GM19023 (cell line): ENCODE measurements at regions not wholly inside any gene's neighbourhood (a gene's known extent, or its start where the extent isn't known, plus 50 kb on each side); places are given as distances from the start of the nearest gene placed in this dataset.
A peak's percentile ranks its signal among the peaks of the same experiment; 100 is the strongest.

Experiments used
- ATAC-seq: cut with Tn5 transposase; IDR thresholded peaks from one replicate; pipeline ENCODE4 v1.9.1; 2021; ENCODE audit warnings: mild to moderate bottlenecking, moderate library complexity; ENCODE audit not compliant: unreplicated experiment

GRCh38 chr14:49396801-49397200 is 189.4 kb downstream of the RPS29 start:
- no peak for ATAC-seq

GRCh38 chr14:49381778-49382177 is 204.4 kb downstream of the RPS29 start:
- no peak for ATAC-seq

- peak; percentile 55 for ATAC-seq
These were observed 218.5 kb downstream of the RPS29 start for GRCh38 chr14:49367696-49368095.

- no peak for ATAC-seq
These were observed 219.8 kb downstream of the RPS29 start for GRCh38 chr14:49366416-49366815.

GRCh38 chr14:49364752-49365117 is 221.4 kb downstream of the RPS29 start:
- no peak for ATAC-seq

GRCh38 chr14:49363821-49364751 is 222.1 kb downstream of the RPS29 start:
- ATAC-seq: no peak

- no peak for ATAC-seq
These were observed 223.3 kb downstream of the RPS29 start for GRCh38 chr14:49362916-49363315.

GRCh38 chr14:49339130-49339529 is 247.1 kb downstream of the RPS29 start:
- no peak for ATAC-seq

GRCh38 chr14:49319810-49320209 is 266.4 kb downstream of the RPS29 start:
- no peak for ATAC-seq

- no peak for ATAC-seq
These were observed 270.6 kb downstream of the RPS29 start for GRCh38 chr14:49315570-49315969.

- ATAC-seq: no peak
These were observed 271.4 kb downstream of the RPS29 start for GRCh38 chr14:49314737-49315136.

GRCh38 chr14:49313108-49313507 is 273.1 kb downstream of the RPS29 start:
- no peak for ATAC-seq

- no peak for ATAC-seq
These were observed 275.9 kb downstream of the RPS29 start for GRCh38 chr14:49310298-49310697.

- no peak for ATAC-seq
These were observed 279.9 kb downstream of the RPS29 start for GRCh38 chr14:49306152-49306751.

GRCh38 chr14:49303946-49304516 is 282.1 kb downstream of the RPS29 start:
- no peak for ATAC-seq

GRCh38 chr14:49297102-49297501 is 289.1 kb downstream of the RPS29 start:
- ATAC-seq: no peak

- no peak for ATAC-seq
These were observed 291.5 kb downstream of the RPS29 start for GRCh38 chr14:49294621-49295148.

GRCh38 chr14:49287004-49287403 is 299.2 kb downstream of the RPS29 start:
- no peak for ATAC-seq

- no peak for ATAC-seq
These were observed 299.8 kb downstream of the RPS29 start for GRCh38 chr14:49286257-49286983.

- no peak for ATAC-seq
These were observed 305.6 kb downstream of the RPS29 start for GRCh38 chr14:49280566-49280965.

- ATAC-seq: no peak
These were observed 335.7 kb downstream of the RPS29 start for GRCh38 chr14:49250517-49250916.
